Thoracic aorta (tissue), 2 donors: ENCODE measurements at regions not wholly inside any gene's neighbourhood (a gene's known extent, or its start where the extent isn't known, plus 50 kb on each side); places are given as distances from the start of the nearest gene placed in this dataset.

Experiments
- ATAC-seq: fragments of 150-250 bp; one replicate; pipeline ENCODE4 v1.8.0; 2017; ENCODE audit warnings: low read depth; ENCODE audit not compliant: insufficient number of reproducible peaks, low FRiP score
- DNase-seq: peaks from one replicate; pipeline ENCODE4 v3.0.0-alpha.2; 2020; ENCODE audit warnings: low spot score
- H3K27ac ChIP-seq, 2 donors: fragments of 200-600 bp; sonication (generic); 1 replicate in 1 of 2; 2 replicates in 1 of 2; pipeline ENCODE4 v1.5.1; 2016; ENCODE audit warnings: mild to moderate bottlenecking in 2 of 2, moderate library complexity in 2 of 2
- H3K27me3 ChIP-seq: fragments of 200-600 bp; sonication (generic); replicated peaks from 2 replicates; pipeline ENCODE4 v1.6.0; 2016; ENCODE audit warnings: mild to moderate bottlenecking; ENCODE audit not compliant: insufficient read depth
- H3K36me3 ChIP-seq: fragments of 200-600 bp; sonication (generic); one replicate; pipeline ENCODE4 v1.5.1; 2016
- H3K4me1 ChIP-seq, 2 donors: fragments of 200-600 bp; sonication (generic); 1 replicate in 1 of 2; 2 replicates in 1 of 2; pipeline versions ENCODE4 v1.5.1 to v1.6.0; 2016; ENCODE audit warnings: low read depth in 2 of 2, mild to moderate bottlenecking in 1 of 2; ENCODE audit not compliant: control insufficient read depth in 1 of 2
- H3K4me3 ChIP-seq: fragments of 200-600 bp; sonication (generic); 2 replicates; pipeline ENCODE4 v1.5.1; 2016; ENCODE audit warnings: mild to moderate bottlenecking
- H3K9me3 ChIP-seq: fragments of 200-600 bp; sonication (generic); 2 replicates; pipeline ENCODE4 v1.5.1; 2016
- TF ChIP-seq, protein P1 (sequence below): fragments of 200-600 bp; sonication (generic); IDR thresholded peaks from one replicate; pipeline ENCODE4 v1.5.1; 2019; ENCODE audit warnings: antibody characterized with exemption

DNA sequence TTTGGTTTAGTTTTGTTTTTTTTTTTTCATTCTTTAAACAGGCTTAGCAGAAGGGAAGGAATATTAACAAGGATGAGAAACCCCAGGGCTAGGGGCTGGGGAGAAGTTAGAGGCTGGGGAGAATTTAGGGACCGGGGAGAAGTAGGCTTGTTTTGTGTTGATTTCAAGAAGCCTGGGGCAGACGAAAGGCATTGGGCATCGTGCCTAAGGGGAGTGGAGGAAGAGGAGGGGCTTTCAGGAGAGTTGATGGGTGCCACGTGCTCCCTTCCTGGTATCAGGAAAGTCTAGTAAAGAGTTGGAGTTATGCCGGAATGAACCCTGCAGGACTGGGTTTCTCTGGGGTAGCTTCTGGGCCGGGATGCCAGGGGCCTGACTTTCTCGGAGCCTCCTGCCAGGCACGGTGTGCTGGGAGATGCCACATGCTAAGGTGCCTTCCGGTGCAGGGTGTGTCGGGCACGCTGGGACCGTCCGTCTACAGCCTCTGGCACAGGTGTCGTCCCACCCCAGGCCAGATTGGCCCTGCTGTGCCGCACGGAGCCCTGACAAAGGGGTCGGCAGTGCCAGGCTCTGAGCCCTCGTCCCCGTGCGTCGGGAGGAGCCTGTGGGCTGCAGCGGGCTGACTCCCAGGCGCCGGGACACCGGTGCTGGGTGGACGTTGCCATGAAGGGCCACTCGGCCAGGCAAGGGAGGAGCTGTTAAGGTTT, 159.9 kb downstream of the OLFM1 start:
- TF ChIP-seq, protein P1, sequence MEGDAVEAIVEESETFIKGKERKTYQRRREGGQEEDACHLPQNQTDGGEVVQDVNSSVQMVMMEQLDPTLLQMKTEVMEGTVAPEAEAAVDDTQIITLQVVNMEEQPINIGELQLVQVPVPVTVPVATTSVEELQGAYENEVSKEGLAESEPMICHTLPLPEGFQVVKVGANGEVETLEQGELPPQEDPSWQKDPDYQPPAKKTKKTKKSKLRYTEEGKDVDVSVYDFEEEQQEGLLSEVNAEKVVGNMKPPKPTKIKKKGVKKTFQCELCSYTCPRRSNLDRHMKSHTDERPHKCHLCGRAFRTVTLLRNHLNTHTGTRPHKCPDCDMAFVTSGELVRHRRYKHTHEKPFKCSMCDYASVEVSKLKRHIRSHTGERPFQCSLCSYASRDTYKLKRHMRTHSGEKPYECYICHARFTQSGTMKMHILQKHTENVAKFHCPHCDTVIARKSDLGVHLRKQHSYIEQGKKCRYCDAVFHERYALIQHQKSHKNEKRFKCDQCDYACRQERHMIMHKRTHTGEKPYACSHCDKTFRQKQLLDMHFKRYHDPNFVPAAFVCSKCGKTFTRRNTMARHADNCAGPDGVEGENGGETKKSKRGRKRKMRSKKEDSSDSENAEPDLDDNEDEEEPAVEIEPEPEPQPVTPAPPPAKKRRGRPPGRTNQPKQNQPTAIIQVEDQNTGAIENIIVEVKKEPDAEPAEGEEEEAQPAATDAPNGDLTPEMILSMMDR = no peak
- Histone ChIP-seq H3K4me3 (no peak overlapping the region), H3K27me3 (no peaks in the 10 kb centered on the region), H3K4me1 (no peaks in the 10 kb centered on the region), H3K9me3 (no peaks in the 10 kb centered on the region), H3K27ac (no peak overlapping the region), H3K36me3 (no peaks in the 10 kb centered on the region)
- no peak for ATAC-seq
- no peak for DNase-seq

DNA sequence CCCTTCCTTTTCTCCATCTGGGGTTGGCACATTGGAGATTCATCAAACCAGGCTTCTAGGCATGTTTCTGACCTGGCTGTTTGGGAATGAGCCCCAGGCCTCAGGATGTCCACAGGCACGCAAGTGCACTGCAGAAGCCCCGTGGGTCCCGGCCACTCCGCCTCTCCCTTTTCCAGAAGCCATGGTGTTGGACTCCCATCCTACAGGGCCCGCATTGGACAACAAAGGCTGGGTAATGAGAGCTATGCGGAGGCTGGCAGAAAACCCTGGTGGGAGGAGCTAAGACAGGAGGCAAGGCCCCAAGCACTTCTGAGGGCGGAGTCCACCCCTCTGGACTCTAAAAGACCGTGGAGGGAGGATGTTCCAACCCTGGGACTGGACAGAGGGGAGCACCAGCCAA, 160.6 kb downstream of the OLFM1 start:
- ATAC-seq = no peak
- DNase-seq = no peak
- no peaks in the 10 kb centered on the region for H3K9me3 ChIP-seq
- no peak overlapping the region for H3K4me3 ChIP-seq
- no peaks in the 10 kb centered on the region for H3K27me3 ChIP-seq
- TF ChIP-seq, protein P1 = no peak
- no peaks in the 10 kb centered on the region for H3K4me1 ChIP-seq
- no peak overlapping the region for H3K27ac ChIP-seq
- no peaks in the 10 kb centered on the region for H3K36me3 ChIP-seq

GRCh38 chr9:135248721-135249120, 161.3 kb downstream of the OLFM1 start:
- DNase-seq (no peak), ATAC-seq (no peak)
- no peaks in the 10 kb centered on the region for H3K36me3 ChIP-seq
- H3K4me3 ChIP-seq = no peak overlapping the region
- H3K9me3 ChIP-seq = no peaks in the 10 kb centered on the region
- no peak overlapping the region for H3K27ac ChIP-seq
- no peaks in the 10 kb centered on the region for H3K27me3 ChIP-seq
- H3K4me1 ChIP-seq = no peaks in the 10 kb centered on the region
- TF ChIP-seq, protein P1 = no peak

DNA sequence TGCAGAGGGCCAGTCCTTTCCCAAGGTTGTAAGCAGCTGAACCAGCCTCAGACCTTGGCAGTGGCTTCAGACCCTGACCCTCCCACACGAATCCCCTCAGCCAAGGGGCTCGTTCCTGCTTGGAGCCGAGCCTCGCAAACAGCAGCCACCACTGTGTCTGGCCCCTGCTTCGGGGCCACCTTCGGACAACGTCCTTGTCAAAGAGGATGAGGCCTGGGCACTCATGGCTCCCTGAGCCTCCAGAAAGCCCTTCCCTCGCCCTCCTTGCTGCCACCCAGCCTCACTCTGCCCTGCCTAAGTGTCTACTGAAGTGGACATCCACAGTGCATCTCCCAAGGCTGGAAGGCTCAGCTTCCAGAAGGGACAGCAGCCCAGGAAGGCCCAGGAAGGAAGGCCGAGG, 161.7 kb downstream of the OLFM1 start:
- ATAC-seq = no peak
- Histone ChIP-seq H3K4me3 (no peak overlapping the region), H3K27ac (no peak overlapping the region), H3K4me1 (no peaks in the 10 kb centered on the region), H3K9me3 (no peaks in the 10 kb centered on the region), H3K36me3 (no peaks in the 10 kb centered on the region), H3K27me3 (no peaks in the 10 kb centered on the region)
- DNase-seq = no peak
- TF ChIP-seq, protein P1 = no peak

DNA sequence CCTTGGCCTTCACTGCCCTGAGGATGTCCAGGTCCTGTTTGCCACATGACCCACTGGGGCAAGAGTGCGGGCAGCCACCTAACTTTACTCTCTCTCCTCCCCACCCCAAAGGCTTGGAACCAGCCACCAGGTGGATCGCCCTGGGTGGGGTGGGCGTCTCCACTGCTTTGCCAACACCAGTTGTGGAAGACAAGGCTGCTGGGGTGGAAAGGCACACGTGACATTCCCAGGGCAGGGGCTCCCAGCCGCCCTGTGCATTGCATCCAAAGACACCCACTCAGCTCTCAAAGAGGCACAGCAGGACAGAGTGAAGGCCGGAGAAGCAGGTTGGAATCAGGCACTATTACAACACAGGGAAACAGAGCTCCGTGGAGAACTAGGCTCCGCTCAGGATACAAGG, 162.2 kb downstream of the OLFM1 start:
- no peak overlapping the region for H3K4me3 ChIP-seq
- H3K36me3 ChIP-seq = no peaks in the 10 kb centered on the region
- H3K9me3 ChIP-seq = no peaks in the 10 kb centered on the region
- ATAC-seq (no peak), DNase-seq (no peak)
- TF ChIP-seq, protein P1 = no peak
- H3K4me1 ChIP-seq = no peaks in the 10 kb centered on the region
- H3K27ac ChIP-seq = no peak overlapping the region
- H3K27me3 ChIP-seq = no peaks in the 10 kb centered on the region
